H1 (cell line): ENCODE measurements at regions not wholly inside any gene's neighbourhood (a gene's known extent, or its start where the extent isn't known, plus 50 kb on each side); places are given as distances from the start of the nearest gene placed in this dataset.

Experiments used
- BRCA1 ChIP-seq: IDR thresholded peaks from 2 replicates; pipeline ENCODE4 v1.6.1; 2012; ENCODE audit warnings: low read depth, low read length, improper control_type of control experiment
- MAFK ChIP-seq: IDR thresholded peaks from 2 replicates; pipeline ENCODE4 v1.6.1; 2012; ENCODE audit warnings: low read depth, mild to moderate bottlenecking, improper control_type of control experiment, low read length
- TF ChIP-seq, protein P1 (sequence below): fragments of 300-600 bp; sonication (generic); IDR thresholded peaks from 2 replicates; pipeline ENCODE4 v1.7.1; 2012; ENCODE audit warnings: low read length, moderate library complexity, mild to moderate bottlenecking, inconsistent platforms; ENCODE audit not compliant: insufficient replicate concordance

DNA sequence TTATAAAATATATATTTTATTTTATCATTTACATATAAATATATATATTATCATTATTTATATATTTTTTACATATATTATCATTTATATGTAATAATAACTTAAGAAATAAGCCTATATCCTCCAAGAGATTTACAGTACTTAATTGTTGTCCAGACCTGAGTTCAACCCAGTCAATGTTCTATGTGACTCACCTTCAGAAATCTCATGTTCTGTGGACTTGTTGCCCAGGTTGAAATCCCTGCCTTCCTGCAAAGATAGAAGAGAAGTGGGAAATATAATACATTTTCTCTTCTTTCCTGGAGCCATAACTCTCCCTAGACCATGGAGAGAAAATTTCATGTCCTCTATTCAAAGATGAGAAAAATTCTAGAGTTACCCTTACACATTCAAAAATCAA lies 247.3 kb downstream of the PARM1 start (continued):
- TF ChIP-seq, protein P1, sequence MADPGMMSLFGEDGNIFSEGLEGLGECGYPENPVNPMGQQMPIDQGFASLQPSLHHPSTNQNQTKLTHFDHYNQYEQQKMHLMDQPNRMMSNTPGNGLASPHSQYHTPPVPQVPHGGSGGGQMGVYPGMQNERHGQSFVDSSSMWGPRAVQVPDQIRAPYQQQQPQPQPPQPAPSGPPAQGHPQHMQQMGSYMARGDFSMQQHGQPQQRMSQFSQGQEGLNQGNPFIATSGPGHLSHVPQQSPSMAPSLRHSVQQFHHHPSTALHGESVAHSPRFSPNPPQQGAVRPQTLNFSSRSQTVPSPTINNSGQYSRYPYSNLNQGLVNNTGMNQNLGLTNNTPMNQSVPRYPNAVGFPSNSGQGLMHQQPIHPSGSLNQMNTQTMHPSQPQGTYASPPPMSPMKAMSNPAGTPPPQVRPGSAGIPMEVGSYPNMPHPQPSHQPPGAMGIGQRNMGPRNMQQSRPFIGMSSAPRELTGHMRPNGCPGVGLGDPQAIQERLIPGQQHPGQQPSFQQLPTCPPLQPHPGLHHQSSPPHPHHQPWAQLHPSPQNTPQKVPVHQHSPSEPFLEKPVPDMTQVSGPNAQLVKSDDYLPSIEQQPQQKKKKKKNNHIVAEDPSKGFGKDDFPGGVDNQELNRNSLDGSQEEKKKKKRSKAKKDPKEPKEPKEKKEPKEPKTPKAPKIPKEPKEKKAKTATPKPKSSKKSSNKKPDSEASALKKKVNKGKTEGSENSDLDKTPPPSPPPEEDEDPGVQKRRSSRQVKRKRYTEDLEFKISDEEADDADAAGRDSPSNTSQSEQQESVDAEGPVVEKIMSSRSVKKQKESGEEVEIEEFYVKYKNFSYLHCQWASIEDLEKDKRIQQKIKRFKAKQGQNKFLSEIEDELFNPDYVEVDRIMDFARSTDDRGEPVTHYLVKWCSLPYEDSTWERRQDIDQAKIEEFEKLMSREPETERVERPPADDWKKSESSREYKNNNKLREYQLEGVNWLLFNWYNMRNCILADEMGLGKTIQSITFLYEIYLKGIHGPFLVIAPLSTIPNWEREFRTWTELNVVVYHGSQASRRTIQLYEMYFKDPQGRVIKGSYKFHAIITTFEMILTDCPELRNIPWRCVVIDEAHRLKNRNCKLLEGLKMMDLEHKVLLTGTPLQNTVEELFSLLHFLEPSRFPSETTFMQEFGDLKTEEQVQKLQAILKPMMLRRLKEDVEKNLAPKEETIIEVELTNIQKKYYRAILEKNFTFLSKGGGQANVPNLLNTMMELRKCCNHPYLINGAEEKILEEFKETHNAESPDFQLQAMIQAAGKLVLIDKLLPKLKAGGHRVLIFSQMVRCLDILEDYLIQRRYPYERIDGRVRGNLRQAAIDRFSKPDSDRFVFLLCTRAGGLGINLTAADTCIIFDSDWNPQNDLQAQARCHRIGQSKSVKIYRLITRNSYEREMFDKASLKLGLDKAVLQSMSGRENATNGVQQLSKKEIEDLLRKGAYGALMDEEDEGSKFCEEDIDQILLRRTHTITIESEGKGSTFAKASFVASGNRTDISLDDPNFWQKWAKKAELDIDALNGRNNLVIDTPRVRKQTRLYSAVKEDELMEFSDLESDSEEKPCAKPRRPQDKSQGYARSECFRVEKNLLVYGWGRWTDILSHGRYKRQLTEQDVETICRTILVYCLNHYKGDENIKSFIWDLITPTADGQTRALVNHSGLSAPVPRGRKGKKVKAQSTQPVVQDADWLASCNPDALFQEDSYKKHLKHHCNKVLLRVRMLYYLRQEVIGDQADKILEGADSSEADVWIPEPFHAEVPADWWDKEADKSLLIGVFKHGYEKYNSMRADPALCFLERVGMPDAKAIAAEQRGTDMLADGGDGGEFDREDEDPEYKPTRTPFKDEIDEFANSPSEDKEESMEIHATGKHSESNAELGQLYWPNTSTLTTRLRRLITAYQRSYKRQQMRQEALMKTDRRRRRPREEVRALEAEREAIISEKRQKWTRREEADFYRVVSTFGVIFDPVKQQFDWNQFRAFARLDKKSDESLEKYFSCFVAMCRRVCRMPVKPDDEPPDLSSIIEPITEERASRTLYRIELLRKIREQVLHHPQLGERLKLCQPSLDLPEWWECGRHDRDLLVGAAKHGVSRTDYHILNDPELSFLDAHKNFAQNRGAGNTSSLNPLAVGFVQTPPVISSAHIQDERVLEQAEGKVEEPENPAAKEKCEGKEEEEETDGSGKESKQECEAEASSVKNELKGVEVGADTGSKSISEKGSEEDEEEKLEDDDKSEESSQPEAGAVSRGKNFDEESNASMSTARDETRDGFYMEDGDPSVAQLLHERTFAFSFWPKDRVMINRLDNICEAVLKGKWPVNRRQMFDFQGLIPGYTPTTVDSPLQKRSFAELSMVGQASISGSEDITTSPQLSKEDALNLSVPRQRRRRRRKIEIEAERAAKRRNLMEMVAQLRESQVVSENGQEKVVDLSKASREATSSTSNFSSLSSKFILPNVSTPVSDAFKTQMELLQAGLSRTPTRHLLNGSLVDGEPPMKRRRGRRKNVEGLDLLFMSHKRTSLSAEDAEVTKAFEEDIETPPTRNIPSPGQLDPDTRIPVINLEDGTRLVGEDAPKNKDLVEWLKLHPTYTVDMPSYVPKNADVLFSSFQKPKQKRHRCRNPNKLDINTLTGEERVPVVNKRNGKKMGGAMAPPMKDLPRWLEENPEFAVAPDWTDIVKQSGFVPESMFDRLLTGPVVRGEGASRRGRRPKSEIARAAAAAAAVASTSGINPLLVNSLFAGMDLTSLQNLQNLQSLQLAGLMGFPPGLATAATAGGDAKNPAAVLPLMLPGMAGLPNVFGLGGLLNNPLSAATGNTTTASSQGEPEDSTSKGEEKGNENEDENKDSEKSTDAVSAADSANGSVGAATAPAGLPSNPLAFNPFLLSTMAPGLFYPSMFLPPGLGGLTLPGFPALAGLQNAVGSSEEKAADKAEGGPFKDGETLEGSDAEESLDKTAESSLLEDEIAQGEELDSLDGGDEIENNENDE = no peak
- TF ChIP-seq BRCA1 (no peak), MAFK (no peak)
